HuH-7.5 (cell line): ENCODE measurements at regions not wholly inside any gene's neighbourhood (a gene's known extent, or its start where the extent isn't known, plus 50 kb on each side); places are given as distances from the start of the nearest gene placed in this dataset.
"Not testable (repeated sequence)": the region's sequence is repeated elsewhere in the genome, so short reads cannot be mapped to it uniquely, and the experiment has no call there.

Source experiments
- DNase-seq: peaks from one replicate; pipeline ENCODE4 v3.0.0; 2011; ENCODE audit warnings: low spot score

- DNase-seq, result not testable (repeated sequence)
Observed at GRCh38 chr1:143905214-143906179, 66.3 kb downstream of the FAM72C start.

GRCh38 chr1:143904622-143904979, 67.2 kb downstream of the FAM72C start:
- DNase-seq, result not testable (repeated sequence)

GRCh38 chr1:143903899-143904621, 67.7 kb downstream of the FAM72C start:
- not testable (repeated sequence) for DNase-seq

GRCh38 chr1:143896377-143896776, 75.4 kb downstream of the FAM72C start:
- not testable (repeated sequence) for DNase-seq

- not testable (repeated sequence) for DNase-seq
Observed at GRCh38 chr1:143884932-143885574, 86.7 kb downstream of the FAM72C start.

- DNase-seq, result not testable (repeated sequence)
Observed at GRCh38 chr1:143884532-143884931, 87.3 kb downstream of the FAM72C start.

GRCh38 chr1:143879757-143880536, 91.8 kb downstream of the FAM72C start:
- DNase-seq, result not testable (repeated sequence)

- DNase-seq, result not testable (repeated sequence)
Observed at GRCh38 chr1:143875947-143876346, 95.8 kb downstream of the FAM72C start.

- DNase-seq, result not testable (repeated sequence)
Observed at GRCh38 chr1:143874625-143875024, 97.2 kb downstream of the FAM72C start.

- DNase-seq, result not testable (repeated sequence)
Observed at GRCh38 chr1:143873650-143874049, 98.1 kb downstream of the FAM72C start.

- DNase-seq, result not testable (repeated sequence)
Observed at GRCh38 chr1:143870388-143870787, 101.4 kb downstream of the FAM72C start.

GRCh38 chr1:143867590-143868220, 104.1 kb downstream of the FAM72C start:
- not testable (repeated sequence) for DNase-seq

GRCh38 chr1:143863901-143864520, 107.8 kb downstream of the FAM72C start:
- not testable (repeated sequence) for DNase-seq

GRCh38 chr1:143862722-143863121, 109.1 kb downstream of the FAM72C start:
- not testable (repeated sequence) for DNase-seq

GRCh38 chr1:143861306-143861705, 110.5 kb downstream of the FAM72C start:
- not testable (repeated sequence) for DNase-seq

- not testable (repeated sequence) for DNase-seq
Observed at GRCh38 chr1:143855867-143856266, 115.9 kb downstream of the FAM72C start.

- not testable (repeated sequence) for DNase-seq
Observed at GRCh38 chr1:143854069-143854468, 117.7 kb downstream of the FAM72C start.

- DNase-seq, result not testable (repeated sequence)
Observed at GRCh38 chr1:143850637-143851036, 121.1 kb downstream of the FAM72C start.

- DNase-seq, result not testable (repeated sequence)
Observed at GRCh38 chr1:143848859-143849258, 122.9 kb downstream of the FAM72C start.

GRCh38 chr1:143845193-143845592, 126.6 kb downstream of the FAM72C start:
- not testable (repeated sequence) for DNase-seq
